CD4-positive, alpha-beta T cell (primary cell): ENCODE measurements at regions not wholly inside any gene's neighbourhood (a gene's known extent, or its start where the extent isn't known, plus 50 kb on each side); places are given as distances from the start of the nearest gene placed in this dataset.

Experiments
- ATAC-seq: fragments of 200-7000 bp; cut with Tn5 transposase; one replicate; pipeline ENCODE4 v1.10.0; 2022; ENCODE audit warnings: mild to moderate bottlenecking; ENCODE audit not compliant: poor library complexity
- CTCF ChIA-PET: fragments of 350-600 bp; sonication (Branson Sonifier 250); formaldehyde crosslinking; loops from one replicate; lab custom pipeline; 2021; ENCODE audit warnings: antibody characterized with exemption, inconsistent platforms; lab: Charles Lee
- POLR2A ChIA-PET: fragments of 350-600 bp; sonication (Branson Sonifier 250); formaldehyde crosslinking; loops from one replicate; lab custom pipeline; 2021; ENCODE audit warnings: antibody characterized with exemption, inconsistent platforms; lab: Charles Lee
- DNase-seq, 14 experiments: peaks; one replicate each; pipeline ENCODE4 v3.0.0-alpha.2; 2013 to 2020; ENCODE audit warnings: mixed read lengths in 2 of 14
- H3K27ac ChIP-seq, 2 donors: one replicate each; pipeline versions ENCODE4 v1.5.1 to v1.7.0; 2013; ENCODE audit warnings: low read length in 2 of 2, low read depth in 1 of 2, mild to moderate bottlenecking in 1 of 2
- H3K27me3 ChIP-seq, 2 experiments: 1 replicate in 1 of 2; 2 replicates in 1 of 2; pipeline versions ENCODE4 v1.6.1 to v1.7.0; 2013; ENCODE audit warnings: low read length in 2 of 2, control low read depth in 1 of 2, mild to moderate bottlenecking in 1 of 2, moderate library complexity in 1 of 2; ENCODE audit not compliant: insufficient read depth in 2 of 2, control insufficient read depth in 1 of 2
- H3K36me3 ChIP-seq: one replicate; pipeline ENCODE4 v1.6.1; 2013; ENCODE audit warnings: low read length, control low read depth; ENCODE audit not compliant: insufficient read depth
- H3K4me1 ChIP-seq: one replicate; pipeline ENCODE4 v1.6.1; 2013; ENCODE audit warnings: low read length, control low read depth; ENCODE audit not compliant: insufficient read depth
- H3K4me3 ChIP-seq: one replicate; pipeline ENCODE4 v1.5.1; 2013; ENCODE audit warnings: mild to moderate bottlenecking, low read length, moderate library complexity
- H3K9me3 ChIP-seq, 2 experiments: 1 replicate in 1 of 2; 2 replicates in 1 of 2; pipeline versions ENCODE4 v1.6.1 to v1.7.0; 2013; ENCODE audit warnings: low read length in 2 of 2, mild to moderate bottlenecking in 2 of 2, control low read depth in 1 of 2, moderate library complexity in 1 of 2; ENCODE audit not compliant: control insufficient read depth in 1 of 2, insufficient read depth in 1 of 2
- H3K27ac Mint-ChIP-seq: one replicate; pipeline ENCODE4 v1.8.0; 2020; ENCODE audit warnings: mixed read lengths
- H3K27me3 Mint-ChIP-seq: one replicate; pipeline ENCODE4 v1.8.0; 2021; ENCODE audit warnings: mixed read lengths
- H3K36me3 Mint-ChIP-seq: one replicate; pipeline ENCODE4 v1.8.0; 2021; ENCODE audit warnings: low read depth, mixed read lengths
- H3K4me1 Mint-ChIP-seq: one replicate; pipeline ENCODE4 v1.8.0; 2021; ENCODE audit warnings: low read depth, mixed read lengths
- H3K4me3 Mint-ChIP-seq: one replicate; pipeline ENCODE4 v1.8.0; 2020; ENCODE audit warnings: mild to moderate bottlenecking, mixed read lengths
- H3K9me3 Mint-ChIP-seq: one replicate; pipeline ENCODE4 v1.8.0; 2020; ENCODE audit warnings: mixed read lengths
- CTCF ChIP-seq: fragments of 200-600 bp; IDR thresholded peaks from one replicate; pipeline ENCODE4 v1.8.0; 2022; ENCODE audit warnings: antibody characterized with exemption, mild to moderate bottlenecking
- intact Hi-C, 2 experiments: fragments of 100-400 bp; cut with DNase I in 1 of 2; cut with micrococcal nuclease in 1 of 2; formaldehyde crosslinking; loops; one replicate each; pipeline versions ENCODE4 v1.15.1 to v1.9.0; 2023 to 2025; cut with DNase I, micrococcal nuclease

GRCh38 chr5:18010053-18010452 lies 375.8 kb downstream of the TAF11L14 start:
- H3K4me1 Mint-ChIP-seq = no peaks in the 10 kb centered on the region
- Histone ChIP-seq H3K27me3 (no peaks in the 10 kb centered on the region), H3K4me3 (no peak overlapping the region), H3K27ac (no peak overlapping the region), H3K9me3 (peaks cover 0 to 16% of the 10 kb centered on the region in 2 experiments), H3K36me3 (no peaks in the 10 kb centered on the region), H3K4me1 (no peaks in the 10 kb centered on the region)
- CTCF ChIA-PET = no interaction called here
- H3K27ac Mint-ChIP-seq = no peak overlapping the region
- DNase-seq (no peak), ATAC-seq (no peak)
- H3K9me3 Mint-ChIP-seq = peaks cover 14% of the 10 kb centered on the region
- no peaks in the 10 kb centered on the region for H3K27me3 Mint-ChIP-seq
- H3K4me3 Mint-ChIP-seq = no peak overlapping the region
- intact Hi-C loops = no loop called here
- POLR2A ChIA-PET = no interaction called here
- TF ChIP-seq CTCF = no peak
- H3K36me3 Mint-ChIP-seq = no peaks in the 10 kb centered on the region

- Mint-ChIP-seq H3K27ac (no peak overlapping the region), H3K4me3 (no peak overlapping the region), H3K36me3 (no peaks in the 10 kb centered on the region), H3K9me3 (peaks cover 4% of the 10 kb centered on the region), H3K27me3 (no peaks in the 10 kb centered on the region), H3K4me1 (no peaks in the 10 kb centered on the region)
- Histone ChIP-seq H3K4me3 (no peak overlapping the region), H3K4me1 (no peaks in the 10 kb centered on the region), H3K27me3 (no peaks in the 10 kb centered on the region), H3K27ac (no peak overlapping the region), H3K9me3 (peaks cover 3 to 5% of the 10 kb centered on the region in 2 experiments), H3K36me3 (no peaks in the 10 kb centered on the region)
- CTCF ChIA-PET = no interaction called here
- ATAC-seq (no peak), DNase-seq (no peak)
- TF ChIP-seq CTCF = no peak
- intact Hi-C loops = no loop called here
- POLR2A ChIA-PET = no interaction called here
Measured at GRCh38 chr5:18018472-18018871, 384.2 kb downstream of the TAF11L14 start.

- intact Hi-C loops = no loop called here
- no peak overlapping the region for H3K4me3 Mint-ChIP-seq
- H3K9me3 Mint-ChIP-seq = no peaks in the 10 kb centered on the region
- no peaks in the 10 kb centered on the region for H3K4me1 Mint-ChIP-seq
- H3K36me3 Mint-ChIP-seq = no peaks in the 10 kb centered on the region
- no peaks in the 10 kb centered on the region for H3K27me3 ChIP-seq
- CTCF ChIA-PET = no interaction called here
- no peaks in the 10 kb centered on the region for H3K4me1 ChIP-seq
- H3K36me3 ChIP-seq = no peaks in the 10 kb centered on the region
- no peak overlapping the region for H3K27ac ChIP-seq
- no peak for DNase-seq
- ATAC-seq = no peak
- H3K9me3 ChIP-seq = no peaks in the 10 kb centered on the region
- no peak overlapping the region for H3K27ac Mint-ChIP-seq
- H3K4me3 ChIP-seq = no peak overlapping the region
- H3K27me3 Mint-ChIP-seq = no peaks in the 10 kb centered on the region
- POLR2A ChIA-PET = no interaction called here
- TF ChIP-seq CTCF = no peak
Measured at GRCh38 chr5:18023275-18023674, 389.0 kb downstream of the TAF11L14 start.
